Renal cortex interstitium (tissue), 11 donors: ENCODE measurements at regions not wholly inside any gene's neighbourhood (a gene's known extent, or its start where the extent isn't known, plus 50 kb on each side); places are given as distances from the start of the nearest gene placed in this dataset.
"Not testable (repeated sequence)": the region's sequence is repeated elsewhere in the genome, so short reads cannot be mapped to it uniquely, and the experiment has no call there.

Experiments
- DNase-seq, 11 donors: peaks; one replicate each; pipeline ENCODE4 v3.0.0-alpha.2; 2013; ENCODE audit warnings: low read depth in 9 of 11, low spot score in 4 of 11; ENCODE audit errors: extremely low read depth in 1 of 11

- DNase-seq = peak in 9 of 11 donors; percentile 11 to 30 (median 20)
Observed at GRCh38 chr3:88824666-88825564, 282.5 kb upstream of the EPHA3 start.

- no peak for DNase-seq
Observed at GRCh38 chr3:88828466-88828865, 279.0 kb upstream of the EPHA3 start.

- no peak for DNase-seq
Observed at GRCh38 chr3:88852606-88853005, 254.8 kb upstream of the EPHA3 start.

GRCh38 chr3:88863196-88863595 is 244.2 kb upstream of the EPHA3 start:
- no peak for DNase-seq

- DNase-seq = no peak
Observed at GRCh38 chr3:88876724-88877123, 230.7 kb upstream of the EPHA3 start.

- no peak for DNase-seq
Observed at GRCh38 chr3:88879905-88880304, 227.5 kb upstream of the EPHA3 start.

- DNase-seq = peak in 7 of 11 donors; percentile 0 to 19 (median 1)
Observed at GRCh38 chr3:88882121-88882520, 225.3 kb upstream of the EPHA3 start.

GRCh38 chr3:88886624-88887023 is 220.8 kb upstream of the EPHA3 start:
- not testable (repeated sequence) for DNase-seq

GRCh38 chr3:88896026-88896425 is 211.4 kb upstream of the EPHA3 start:
- no peak for DNase-seq

GRCh38 chr3:88912294-88912877 is 195.0 kb upstream of the EPHA3 start:
- DNase-seq = no peak

- no peak for DNase-seq
Observed at GRCh38 chr3:88918841-88919240, 188.6 kb upstream of the EPHA3 start.

- DNase-seq = no peak
Observed at GRCh38 chr3:88921986-88922385, 185.4 kb upstream of the EPHA3 start.

- DNase-seq = no peak
Observed at GRCh38 chr3:88926221-88926620, 181.2 kb upstream of the EPHA3 start.

- no peak for DNase-seq
Observed at GRCh38 chr3:88930611-88931010, 176.8 kb upstream of the EPHA3 start.

- no peak for DNase-seq
Observed at GRCh38 chr3:88936831-88937230, 170.6 kb upstream of the EPHA3 start.

GRCh38 chr3:88940296-88940695 is 167.1 kb upstream of the EPHA3 start:
- DNase-seq = no peak

- DNase-seq = no peak
Observed at GRCh38 chr3:88947013-88947412, 160.4 kb upstream of the EPHA3 start.

GRCh38 chr3:88954853-88955252 is 152.6 kb upstream of the EPHA3 start:
- no peak for DNase-seq

- no peak for DNase-seq
Observed at GRCh38 chr3:88955274-88955673, 152.1 kb upstream of the EPHA3 start.

GRCh38 chr3:88957711-88958439 is 149.5 kb upstream of the EPHA3 start:
- DNase-seq = no peak
